SU-DHL-6 (cell line): ENCODE measurements at regions not wholly inside any gene's neighbourhood (a gene's known extent, or its start where the extent isn't known, plus 50 kb on each side); places are given as distances from the start of the nearest gene placed in this dataset.

Experiments used
- CTCF ChIP-seq: fragments of 200-600 bp; sonication (generic); IDR thresholded peaks from one replicate; pipeline ENCODE4 v1.5.1; 2017; ENCODE audit warnings: antibody characterized with exemption, mild to moderate bottlenecking, low read length, moderate library complexity; ENCODE audit not compliant: insufficient read depth, poor library complexity, severe bottlenecking
- EZH2phosphoT487 ChIP-seq: fragments of 200-600 bp; sonication (generic), shearing (Covaris generic); conservative IDR thresholded peaks from 2 replicates; pipeline ENCODE4 v1.6.1; 2018; ENCODE audit warnings: mild to moderate bottlenecking, antibody characterized with exemption, low read length, moderate library complexity, mixed read lengths

GRCh38 chr4:71095545-71095944 is 102.1 kb downstream of the DCK start:
- TF ChIP-seq CTCF (no peak), EZH2phosphoT487 (no peak)
